ENCODE measurements at regions not wholly inside any gene's neighbourhood (a gene's known extent, or its start where the extent isn't known, plus 50 kb on each side); places are given as distances from the start of the nearest gene placed in this dataset.

DNA sequence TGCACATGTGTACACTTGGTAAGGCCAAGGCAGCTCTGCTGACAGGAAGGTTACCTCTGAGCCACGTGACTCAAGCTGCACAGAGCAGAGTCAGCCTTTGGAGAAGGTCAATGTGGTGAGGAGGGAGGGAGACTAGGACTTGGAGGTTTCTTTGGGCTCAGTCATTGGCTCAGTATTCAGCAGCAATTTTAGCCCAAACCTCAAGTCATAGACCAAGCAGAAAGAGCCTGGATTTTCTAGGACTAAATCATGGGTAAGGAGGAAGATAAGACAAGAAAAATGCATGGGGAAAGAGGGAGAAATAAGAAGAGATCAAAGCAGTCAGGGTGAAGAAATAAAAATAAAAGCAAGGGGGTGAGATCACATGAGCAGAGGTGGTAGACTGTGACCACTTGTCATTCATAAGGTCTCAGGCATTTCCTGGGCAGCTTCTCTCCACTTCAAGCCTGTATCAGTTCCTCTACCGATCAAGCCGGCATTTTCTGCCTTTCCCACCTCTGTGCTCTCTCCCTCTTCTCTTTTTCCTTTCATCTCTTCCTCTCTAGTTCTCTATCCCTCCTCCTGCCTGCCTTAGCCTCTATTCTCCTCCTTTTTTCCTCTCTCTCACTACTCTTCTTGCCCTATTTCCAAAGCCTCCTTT, 51.7 kb upstream of the DUSP10 start:
- TF ChIP-seq EZH2 (IDR thresholded peaks at IDR 0.05; ENCODE audit: insufficient read depth, poor library complexity, severe bottlenecking) (no peak), EZH2phosphoT487 (IDR thresholded peaks at IDR 0.05; ENCODE audit: insufficient read depth, low read depth) (no peak)

Measured in GM23248 (cell line).